Uterus (tissue), 3 donors: ENCODE measurements at regions not wholly inside any gene's neighbourhood (a gene's known extent, or its start where the extent isn't known, plus 50 kb on each side); places are given as distances from the start of the nearest gene placed in this dataset.

Experiments used
- DNase-seq, 2 donors: peaks; one replicate each; pipeline ENCODE4 v3.0.0-alpha.2; 2019 to 2020
- H3K27ac ChIP-seq, 2 donors: fragments of 200-600 bp; sonication (generic); 1 replicate in 1 of 2; 2 replicates in 1 of 2; pipeline ENCODE4 v1.5.1; 2016 to 2018
- H3K27me3 ChIP-seq, 2 donors: fragments of 200-600 bp; sonication (generic); one replicate each; pipeline ENCODE4 v1.5.1; 2018 to 2019; ENCODE audit warnings: control low read depth in 1 of 2
- H3K36me3 ChIP-seq, 2 donors: fragments of 200-600 bp; sonication (generic); one replicate each; pipeline ENCODE4 v1.5.1; 2019; ENCODE audit warnings: control low read depth in 1 of 2
- H3K4me1 ChIP-seq, 2 donors: fragments of 200-600 bp; sonication (generic); one replicate each; pipeline ENCODE4 v1.5.1; 2018 to 2019; ENCODE audit warnings: control low read depth in 1 of 2
- H3K4me3 ChIP-seq, 2 donors: fragments of 200-600 bp; sonication (generic); 1 replicate in 1 of 2; 2 replicates in 1 of 2; pipeline ENCODE4 v1.5.1; 2018 to 2019; ENCODE audit warnings: mild to moderate bottlenecking in 1 of 2
- H3K9me3 ChIP-seq, 2 donors: fragments of 200-600 bp; sonication (generic); one replicate each; pipeline ENCODE4 v1.5.1; 2019; ENCODE audit warnings: control low read depth in 1 of 2
- CTCF ChIP-seq, 4 experiments: fragments of 200-600 bp in 2 of 4; fragments of 450-650 bp in 2 of 4; sonication (generic) in 2 of 4; IDR thresholded peaks; one replicate each; pipeline ENCODE4 v1.5.1; 2016 to 2019; ENCODE audit warnings: antibody characterized with exemption in 4 of 4, mild to moderate bottlenecking in 2 of 4, moderate library complexity in 1 of 4
- POLR2A ChIP-seq, 2 donors: fragments of 450-650 bp; IDR thresholded peaks; one replicate each; pipeline ENCODE4 v1.6.1; 2016; ENCODE audit warnings: antibody characterized with exemption in 2 of 2, mild to moderate bottlenecking in 1 of 2, moderate library complexity in 1 of 2
- intact Hi-C: fragments of 100-400 bp; cut with DNase I; formaldehyde crosslinking; loops from one replicate; pipeline ENCODE4 v1.15.1; 2023; ENCODE audit warnings: low total_unique reads
- donor health status: DM: yes; HTN: yes; CAD: no.

- no peaks in the 10 kb centered on the region for H3K9me3 ChIP-seq
- no peaks in the 10 kb centered on the region for H3K27me3 ChIP-seq
- no peaks in the 10 kb centered on the region for H3K36me3 ChIP-seq
- TF ChIP-seq POLR2A (IDR thresholded peaks at IDR 0.05) (no peak), CTCF (IDR thresholded peaks at IDR 0.05) (no peak)
- H3K27ac ChIP-seq: no peak overlapping the region
- DNase-seq: no peak
- intact Hi-C loops: no loop called here
- no peaks in the 10 kb centered on the region for H3K4me1 ChIP-seq
- H3K4me3 ChIP-seq: no peak overlapping the region
Observed at GRCh38 chr22:48750282-48750681, 1077.4 kb downstream of the BRD1 start.

GRCh38 chr22:48749555-48750227 lies 1078.0 kb downstream of the BRD1 start:
- Histone ChIP-seq H3K9me3 (no peaks in the 10 kb centered on the region), H3K36me3 (no peaks in the 10 kb centered on the region), H3K4me1 (no peaks in the 10 kb centered on the region), H3K4me3 (no peak overlapping the region), H3K27me3 (no peaks in the 10 kb centered on the region), H3K27ac (no peak overlapping the region)
- intact Hi-C loops: no loop called here
- TF ChIP-seq POLR2A (IDR thresholded peaks at IDR 0.05): no peak
- TF ChIP-seq CTCF (IDR thresholded peaks at IDR 0.05): no peak
- no peak for DNase-seq

- Histone ChIP-seq H3K4me1 (no peaks in the 10 kb centered on the region), H3K27me3 (no peaks in the 10 kb centered on the region), H3K4me3 (no peak overlapping the region), H3K36me3 (no peaks in the 10 kb centered on the region), H3K9me3 (no peaks in the 10 kb centered on the region), H3K27ac (no peak overlapping the region)
- no peak for DNase-seq
- intact Hi-C loops: no loop called here
- TF ChIP-seq CTCF (IDR thresholded peaks at IDR 0.05): no peak
- TF ChIP-seq POLR2A (IDR thresholded peaks at IDR 0.05): no peak
Observed at GRCh38 chr22:48748860-48749554, 1078.7 kb downstream of the BRD1 start.

- intact Hi-C loops: no loop called here
Observed at GRCh38 chr22:48748113-48748859, 1079.4 kb downstream of the BRD1 start.

More at GRCh38 chr22:48748113-48748859, 1079.4 kb downstream of the BRD1 start:
- no peaks in the 10 kb centered on the region for H3K4me1 ChIP-seq
- DNase-seq: no peak
- no peaks in the 10 kb centered on the region for H3K9me3 ChIP-seq
- no peak overlapping the region for H3K27ac ChIP-seq
- no peaks in the 10 kb centered on the region for H3K36me3 ChIP-seq
- H3K27me3 ChIP-seq: no peaks in the 10 kb centered on the region
- TF ChIP-seq CTCF (IDR thresholded peaks at IDR 0.05): no peak
- TF ChIP-seq POLR2A (IDR thresholded peaks at IDR 0.05): no peak
- H3K4me3 ChIP-seq: no peak overlapping the region
